Thoracic aorta (tissue), 2 donors: ENCODE measurements at regions not wholly inside any gene's neighbourhood (a gene's known extent, or its start where the extent isn't known, plus 50 kb on each side); places are given as distances from the start of the nearest gene placed in this dataset.

Experiments used
- ATAC-seq: fragments of 150-250 bp; one replicate; pipeline ENCODE4 v1.8.0; 2017; ENCODE audit warnings: low read depth; ENCODE audit not compliant: insufficient number of reproducible peaks, low FRiP score
- DNase-seq: peaks from one replicate; pipeline ENCODE4 v3.0.0-alpha.2; 2020; ENCODE audit warnings: low spot score
- H3K27ac ChIP-seq, 2 donors: fragments of 200-600 bp; sonication (generic); 1 replicate in 1 of 2; 2 replicates in 1 of 2; pipeline ENCODE4 v1.5.1; 2016; ENCODE audit warnings: mild to moderate bottlenecking in 2 of 2, moderate library complexity in 2 of 2
- H3K27me3 ChIP-seq: fragments of 200-600 bp; sonication (generic); replicated peaks from 2 replicates; pipeline ENCODE4 v1.6.0; 2016; ENCODE audit warnings: mild to moderate bottlenecking; ENCODE audit not compliant: insufficient read depth
- H3K36me3 ChIP-seq: fragments of 200-600 bp; sonication (generic); one replicate; pipeline ENCODE4 v1.5.1; 2016
- H3K4me1 ChIP-seq, 2 donors: fragments of 200-600 bp; sonication (generic); 1 replicate in 1 of 2; 2 replicates in 1 of 2; pipeline versions ENCODE4 v1.5.1 to v1.6.0; 2016; ENCODE audit warnings: low read depth in 2 of 2, mild to moderate bottlenecking in 1 of 2; ENCODE audit not compliant: control insufficient read depth in 1 of 2
- H3K4me3 ChIP-seq: fragments of 200-600 bp; sonication (generic); 2 replicates; pipeline ENCODE4 v1.5.1; 2016; ENCODE audit warnings: mild to moderate bottlenecking
- H3K9me3 ChIP-seq: fragments of 200-600 bp; sonication (generic); 2 replicates; pipeline ENCODE4 v1.5.1; 2016
- TF ChIP-seq, protein P1 (sequence below): fragments of 200-600 bp; sonication (generic); IDR thresholded peaks from one replicate; pipeline ENCODE4 v1.5.1; 2019; ENCODE audit warnings: antibody characterized with exemption

DNA sequence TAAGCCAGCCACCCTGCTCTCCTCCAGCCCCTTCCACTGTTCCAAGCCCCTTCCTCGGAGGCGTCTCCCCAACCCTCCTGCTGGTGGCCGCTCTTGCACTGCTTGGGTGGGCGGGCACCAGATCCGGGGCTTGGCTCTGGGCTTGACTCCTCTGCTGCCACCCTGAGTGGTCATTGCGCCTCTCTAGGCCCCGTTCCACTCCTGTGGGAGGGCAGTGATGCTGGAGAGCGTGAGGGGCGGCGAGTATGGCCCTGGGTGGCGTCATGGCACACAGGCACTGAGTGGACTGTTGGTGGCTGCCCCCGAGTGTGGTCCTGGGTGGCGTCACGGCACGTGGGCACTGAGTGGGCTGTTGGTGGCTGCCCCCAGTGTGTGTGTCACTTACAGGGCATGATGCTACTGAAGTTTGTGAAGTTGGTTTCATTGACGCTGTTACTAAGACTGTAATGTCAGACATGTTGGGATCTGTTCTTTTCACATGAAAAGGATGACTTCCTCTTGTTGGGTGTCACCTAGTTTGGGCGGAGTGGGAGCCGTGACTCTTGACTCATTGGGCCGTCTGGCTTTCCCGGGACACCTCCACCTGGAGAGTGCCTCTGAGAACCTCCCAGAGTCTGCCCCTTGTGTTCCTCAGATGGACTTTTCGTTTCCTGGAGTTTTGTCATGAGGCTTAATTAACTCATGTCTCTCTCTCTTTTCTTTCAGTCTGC lies 55.9 kb upstream of the HGFAC start:
- TF ChIP-seq, protein P1, sequence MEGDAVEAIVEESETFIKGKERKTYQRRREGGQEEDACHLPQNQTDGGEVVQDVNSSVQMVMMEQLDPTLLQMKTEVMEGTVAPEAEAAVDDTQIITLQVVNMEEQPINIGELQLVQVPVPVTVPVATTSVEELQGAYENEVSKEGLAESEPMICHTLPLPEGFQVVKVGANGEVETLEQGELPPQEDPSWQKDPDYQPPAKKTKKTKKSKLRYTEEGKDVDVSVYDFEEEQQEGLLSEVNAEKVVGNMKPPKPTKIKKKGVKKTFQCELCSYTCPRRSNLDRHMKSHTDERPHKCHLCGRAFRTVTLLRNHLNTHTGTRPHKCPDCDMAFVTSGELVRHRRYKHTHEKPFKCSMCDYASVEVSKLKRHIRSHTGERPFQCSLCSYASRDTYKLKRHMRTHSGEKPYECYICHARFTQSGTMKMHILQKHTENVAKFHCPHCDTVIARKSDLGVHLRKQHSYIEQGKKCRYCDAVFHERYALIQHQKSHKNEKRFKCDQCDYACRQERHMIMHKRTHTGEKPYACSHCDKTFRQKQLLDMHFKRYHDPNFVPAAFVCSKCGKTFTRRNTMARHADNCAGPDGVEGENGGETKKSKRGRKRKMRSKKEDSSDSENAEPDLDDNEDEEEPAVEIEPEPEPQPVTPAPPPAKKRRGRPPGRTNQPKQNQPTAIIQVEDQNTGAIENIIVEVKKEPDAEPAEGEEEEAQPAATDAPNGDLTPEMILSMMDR, result no peak
- Histone ChIP-seq H3K4me3 (peak overlapping the region; percentile 43), H3K4me1 (peaks cover 10 to 33% of the 10 kb centered on the region in 2 donors), H3K9me3 (no peaks in the 10 kb centered on the region), H3K27ac (peak overlapping the region in 1 of 2 donors; percentile 60), H3K27me3 (no peaks in the 10 kb centered on the region), H3K36me3 (no peaks in the 10 kb centered on the region)
- no peak for ATAC-seq
- DNase-seq, result no peak

DNA sequence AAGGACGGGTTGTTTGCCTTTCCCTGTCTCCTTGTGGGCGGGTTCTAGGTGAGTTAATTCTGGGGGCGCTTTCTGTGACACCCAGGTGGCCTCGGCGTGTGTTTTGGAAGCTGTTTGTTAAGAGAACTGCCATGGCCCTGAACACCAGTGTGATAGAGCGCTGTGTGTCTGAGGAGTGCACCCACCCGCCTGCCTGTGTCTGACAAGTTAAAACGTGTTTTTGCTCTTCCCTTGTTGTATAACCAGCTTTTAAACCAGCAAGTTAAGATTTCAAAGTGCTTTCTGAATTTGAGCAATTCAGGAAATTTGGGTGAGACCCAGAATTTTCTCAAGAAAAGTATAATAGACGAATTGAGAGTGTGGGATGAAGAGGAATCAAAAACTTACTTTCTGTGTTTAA lies 55.2 kb upstream of the HGFAC start:
- H3K36me3 ChIP-seq, result no peaks in the 10 kb centered on the region
- DNase-seq, result no peak
- no peaks in the 10 kb centered on the region for H3K9me3 ChIP-seq
- H3K27ac ChIP-seq, result no peak overlapping the region
- no peak overlapping the region for H3K4me3 ChIP-seq
- peaks cover 10 to 33% of the 10 kb centered on the region in 2 donors for H3K4me1 ChIP-seq
- TF ChIP-seq, protein P1, result no peak
- ATAC-seq, result no peak
- H3K27me3 ChIP-seq, result no peaks in the 10 kb centered on the region

DNA sequence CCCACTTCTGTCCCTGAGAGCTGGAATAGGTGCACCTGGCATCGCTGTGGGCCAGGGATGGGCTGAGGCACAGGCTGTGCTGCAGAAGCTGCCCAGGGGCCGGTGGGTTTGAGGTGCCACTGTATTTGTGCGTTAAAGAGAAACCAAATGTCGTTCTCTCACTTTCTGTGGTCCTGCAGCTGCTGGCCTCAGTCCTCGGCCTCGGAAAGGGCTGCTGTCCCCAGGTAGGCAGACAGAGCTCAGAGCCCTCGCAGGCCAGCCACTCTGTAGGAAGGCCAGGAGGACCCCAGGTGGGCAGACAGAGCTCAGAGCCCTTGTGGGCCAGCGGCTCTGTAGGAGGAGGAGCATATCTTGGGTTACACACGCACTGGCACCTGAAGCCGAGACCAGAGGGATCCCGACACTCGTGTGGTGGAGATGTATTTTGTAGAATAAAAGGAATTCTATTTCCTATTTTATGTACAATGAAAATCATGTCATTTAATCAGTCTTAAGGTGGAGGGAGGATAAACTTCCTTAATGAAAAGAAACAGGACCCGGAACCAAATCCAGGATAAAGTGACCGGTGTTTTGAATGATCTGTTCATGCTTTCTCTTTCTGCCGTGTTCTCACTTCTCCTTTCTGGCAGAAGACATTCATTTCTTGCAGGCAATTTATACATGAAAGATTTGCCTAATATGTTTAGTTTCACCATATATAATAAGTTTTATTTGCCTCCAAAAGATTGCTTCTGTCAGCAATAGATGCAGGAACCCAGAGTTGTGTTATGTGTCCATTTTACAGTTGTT lies 54.4 kb upstream of the HGFAC start:
- H3K36me3 ChIP-seq, result no peaks in the 10 kb centered on the region
- no peak for ATAC-seq
- no peaks in the 10 kb centered on the region for H3K9me3 ChIP-seq
- no peak for DNase-seq
- peak overlapping the region; percentile 57 for H3K4me3 ChIP-seq
- peak overlapping the region; percentile 68 to 73 for H3K27ac ChIP-seq
- TF ChIP-seq, protein P1, result no peak
- H3K27me3 ChIP-seq, result no peaks in the 10 kb centered on the region
- H3K4me1 ChIP-seq, result peaks cover 10 to 33% of the 10 kb centered on the region in 2 donors

DNA sequence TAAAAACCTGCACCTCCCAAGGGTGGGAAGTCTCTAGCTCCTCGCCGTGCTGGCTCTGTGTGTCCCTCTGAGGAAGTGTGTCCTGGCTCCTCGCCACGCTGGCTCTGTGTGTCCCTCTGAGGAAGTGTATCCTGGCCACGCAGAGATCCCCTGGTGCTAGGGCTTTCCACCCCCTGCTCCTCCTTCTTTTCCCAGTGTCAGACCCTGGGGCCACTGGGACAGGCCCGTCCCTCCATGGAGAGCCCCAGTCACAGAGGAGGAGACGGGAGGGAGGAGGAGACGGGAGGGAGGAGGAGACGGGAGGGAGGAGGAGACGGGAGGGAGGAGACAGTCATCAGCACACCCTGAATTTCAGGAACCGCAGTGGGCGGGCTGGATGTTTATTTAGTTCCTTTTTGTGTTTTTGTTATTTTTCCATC lies 53.8 kb upstream of the HGFAC start:
- peak overlapping the region; percentile 57 for H3K4me3 ChIP-seq
- H3K36me3 ChIP-seq, result no peaks in the 10 kb centered on the region
- TF ChIP-seq, protein P1, result no peak
- no peaks in the 10 kb centered on the region for H3K27me3 ChIP-seq
- no peaks in the 10 kb centered on the region for H3K9me3 ChIP-seq
- peak overlapping the region; percentile 68 to 73 for H3K27ac ChIP-seq
- H3K4me1 ChIP-seq, result peaks cover 10 to 33% of the 10 kb centered on the region in 2 donors
- DNase-seq (peak; percentile 62), ATAC-seq (peak; percentile 32)

DNA sequence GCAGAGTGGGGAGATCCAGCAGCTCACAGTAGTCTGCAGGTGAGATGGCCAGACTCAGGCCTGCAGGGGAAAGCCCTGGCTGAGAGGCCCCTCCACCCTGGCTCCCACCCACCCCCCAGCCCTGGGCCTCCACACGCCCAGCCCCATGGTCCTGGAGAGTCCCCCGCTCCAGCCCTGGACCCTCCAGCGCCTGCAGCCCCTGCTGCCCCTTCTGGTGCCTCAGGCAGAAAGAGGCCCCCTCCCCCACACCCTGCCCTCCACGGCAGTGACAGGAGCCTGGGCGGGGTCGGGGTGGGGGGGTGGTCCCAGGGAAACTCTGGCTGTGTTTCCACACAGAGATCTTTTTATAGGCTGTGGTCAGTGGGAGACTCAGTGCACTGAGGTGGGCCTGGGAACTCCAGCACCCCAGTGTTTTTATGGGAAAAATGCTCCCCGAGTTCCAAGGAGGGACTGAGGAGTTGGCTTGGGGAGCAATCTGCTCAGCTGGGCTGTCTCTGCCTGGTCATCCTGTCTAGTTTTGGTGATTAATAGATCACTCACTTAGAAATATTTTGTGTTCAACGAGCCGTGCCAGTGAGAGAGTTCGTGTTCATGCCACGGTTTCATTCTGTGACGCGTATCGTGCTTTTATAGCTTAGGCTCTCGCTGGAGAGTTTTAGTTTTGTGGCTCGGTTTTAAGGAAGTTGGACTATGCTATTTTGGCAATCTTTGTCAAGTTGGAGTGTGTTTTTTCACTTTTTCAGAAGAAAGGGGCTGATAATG lies 53.1 kb upstream of the HGFAC start:
- DNase-seq (no peak), ATAC-seq (peak; percentile 60)
- H3K4me3 ChIP-seq, result peak overlapping the region; percentile 57

More for the DNA sequence above, 53.1 kb upstream of the HGFAC start:
- Histone ChIP-seq H3K27ac (peak overlapping the region; percentile 68 to 73), H3K27me3 (no peaks in the 10 kb centered on the region), H3K36me3 (no peaks in the 10 kb centered on the region), H3K9me3 (no peaks in the 10 kb centered on the region), H3K4me1 (peaks cover 10 to 33% of the 10 kb centered on the region in 2 donors)
- TF ChIP-seq, protein P1, result no peak
